ENCODE measurements at regions not wholly inside any gene's neighbourhood (a gene's known extent, or its start where the extent isn't known, plus 50 kb on each side); places are given as distances from the start of the nearest gene placed in this dataset.
A peak's percentile ranks its signal among the peaks of the same experiment; 100 is the strongest.

DNA sequence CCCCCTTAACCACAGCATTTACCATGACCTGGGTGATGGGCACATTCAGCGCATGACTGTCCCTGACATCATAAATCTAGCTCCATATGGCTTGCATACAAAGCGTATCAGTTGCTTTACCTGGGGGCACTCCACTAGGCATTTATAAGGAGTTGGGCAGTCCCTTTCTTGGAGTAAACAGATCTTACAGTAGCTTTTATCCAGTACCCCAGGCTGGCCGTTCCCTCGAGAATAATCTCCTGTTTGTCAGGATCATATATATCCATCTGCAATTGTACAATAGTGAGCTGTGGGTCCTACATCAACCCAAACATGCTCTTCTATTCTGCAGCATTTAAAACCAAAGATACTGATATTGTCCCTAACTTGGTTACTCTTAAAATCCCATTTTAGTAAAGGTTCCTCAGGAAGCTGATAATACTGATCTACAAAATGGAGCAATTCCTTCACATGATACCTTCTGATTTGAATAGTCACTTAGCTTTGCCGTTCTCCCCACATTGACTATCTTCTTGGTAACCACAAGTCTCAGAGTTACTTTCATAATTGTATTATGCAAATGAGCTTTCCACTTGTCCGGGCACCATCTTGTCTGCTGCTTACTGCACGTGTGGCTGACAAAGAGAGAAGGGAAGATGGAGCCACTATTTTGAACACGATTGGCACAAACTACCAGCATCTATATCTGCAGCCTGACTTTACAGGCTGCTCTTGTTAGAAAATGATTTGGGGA lies 205.0 kb downstream of the CWF19L2 start:
- no peak for DNase-seq (ENCODE audit: low read depth in 1 of 2, low spot score in 1 of 2)
- Histone ChIP-seq H3K4me1 (ENCODE audit: low read depth) (no peaks in the 10 kb centered on the region), H3K27me3 (no peaks in the 10 kb centered on the region), H3K36me3 (no peaks in the 10 kb centered on the region), H3K27ac (no peak overlapping the region), H3K9me3 (ENCODE audit: low read depth) (no peaks in the 10 kb centered on the region), H3K4me3 (no peak overlapping the region)
- TF ChIP-seq, protein P1, sequence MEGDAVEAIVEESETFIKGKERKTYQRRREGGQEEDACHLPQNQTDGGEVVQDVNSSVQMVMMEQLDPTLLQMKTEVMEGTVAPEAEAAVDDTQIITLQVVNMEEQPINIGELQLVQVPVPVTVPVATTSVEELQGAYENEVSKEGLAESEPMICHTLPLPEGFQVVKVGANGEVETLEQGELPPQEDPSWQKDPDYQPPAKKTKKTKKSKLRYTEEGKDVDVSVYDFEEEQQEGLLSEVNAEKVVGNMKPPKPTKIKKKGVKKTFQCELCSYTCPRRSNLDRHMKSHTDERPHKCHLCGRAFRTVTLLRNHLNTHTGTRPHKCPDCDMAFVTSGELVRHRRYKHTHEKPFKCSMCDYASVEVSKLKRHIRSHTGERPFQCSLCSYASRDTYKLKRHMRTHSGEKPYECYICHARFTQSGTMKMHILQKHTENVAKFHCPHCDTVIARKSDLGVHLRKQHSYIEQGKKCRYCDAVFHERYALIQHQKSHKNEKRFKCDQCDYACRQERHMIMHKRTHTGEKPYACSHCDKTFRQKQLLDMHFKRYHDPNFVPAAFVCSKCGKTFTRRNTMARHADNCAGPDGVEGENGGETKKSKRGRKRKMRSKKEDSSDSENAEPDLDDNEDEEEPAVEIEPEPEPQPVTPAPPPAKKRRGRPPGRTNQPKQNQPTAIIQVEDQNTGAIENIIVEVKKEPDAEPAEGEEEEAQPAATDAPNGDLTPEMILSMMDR (IDR thresholded peaks at IDR 0.05; ENCODE audit: low read depth, low read length): no peak

GRCh38 chr11:107251298-107251697 lies 206.3 kb downstream of the CWF19L2 start:
- Histone ChIP-seq H3K27me3 (no peaks in the 10 kb centered on the region), H3K4me3 (no peak overlapping the region), H3K9me3 (ENCODE audit: low read depth) (no peaks in the 10 kb centered on the region), H3K27ac (no peak overlapping the region), H3K36me3 (no peaks in the 10 kb centered on the region), H3K4me1 (ENCODE audit: low read depth) (peaks cover 6% of the 10 kb centered on the region)
- TF ChIP-seq, protein P1 (IDR thresholded peaks at IDR 0.05; ENCODE audit: low read depth, low read length): no peak
- DNase-seq (ENCODE audit: low read depth in 1 of 2, low spot score in 1 of 2): no peak

GRCh38 chr11:107250017-107250416 lies 207.6 kb downstream of the CWF19L2 start:
- TF ChIP-seq, protein P1 (IDR thresholded peaks at IDR 0.05; ENCODE audit: low read depth, low read length): no peak
- Histone ChIP-seq H3K4me1 (ENCODE audit: low read depth) (peaks cover 6% of the 10 kb centered on the region), H3K9me3 (ENCODE audit: low read depth) (no peaks in the 10 kb centered on the region), H3K27me3 (no peaks in the 10 kb centered on the region), H3K4me3 (no peak overlapping the region), H3K27ac (no peak overlapping the region), H3K36me3 (no peaks in the 10 kb centered on the region)
- DNase-seq (ENCODE audit: low read depth in 1 of 2, low spot score in 1 of 2): no peak

- H3K27ac ChIP-seq: no peak overlapping the region
- TF ChIP-seq, protein P1 (IDR thresholded peaks at IDR 0.05; ENCODE audit: low read depth, low read length): no peak
- H3K9me3 ChIP-seq (ENCODE audit: low read depth): no peaks in the 10 kb centered on the region
- no peaks in the 10 kb centered on the region for H3K36me3 ChIP-seq
- no peak for DNase-seq (ENCODE audit: low read depth in 1 of 2, low spot score in 1 of 2)
- no peaks in the 10 kb centered on the region for H3K27me3 ChIP-seq
- H3K4me1 ChIP-seq (ENCODE audit: low read depth): peaks cover 6% of the 10 kb centered on the region
- no peak overlapping the region for H3K4me3 ChIP-seq
Measured at GRCh38 chr11:107249054-107249453, 208.6 kb downstream of the CWF19L2 start.

DNA sequence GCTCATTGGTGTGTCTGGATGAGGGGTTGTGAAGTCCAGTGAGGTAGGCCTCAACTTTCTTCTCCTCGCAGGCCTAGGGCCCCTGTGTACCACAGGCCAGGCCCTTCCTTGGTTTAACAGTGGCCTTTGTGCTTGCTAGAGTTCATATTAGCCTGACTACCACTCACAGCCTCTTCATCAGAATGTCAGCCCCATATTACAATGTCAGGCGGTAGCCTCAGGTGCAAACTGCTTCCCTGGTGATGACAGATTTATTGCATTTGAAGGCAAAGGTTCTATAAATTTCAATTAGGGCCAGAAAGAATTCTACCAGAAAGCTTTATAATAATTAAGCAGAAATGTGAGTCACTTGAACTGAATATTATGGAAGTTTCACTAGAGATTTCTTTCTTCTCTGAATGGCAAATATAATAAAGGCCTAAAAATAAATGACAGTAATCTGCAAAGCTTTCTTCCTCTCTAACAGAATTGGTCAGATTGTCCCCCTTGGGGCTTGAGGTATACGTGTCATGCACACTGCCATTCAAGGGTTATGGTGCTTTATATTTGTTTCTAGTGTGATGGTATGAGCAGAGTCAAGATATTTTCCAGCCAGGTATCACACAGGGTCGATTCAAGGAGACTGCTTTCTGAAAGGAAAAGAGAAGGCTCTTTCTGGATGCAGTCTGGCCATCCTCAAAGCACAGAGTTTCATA lies 210.3 kb downstream of the CWF19L2 start:
- TF ChIP-seq, protein P1 (IDR thresholded peaks at IDR 0.05; ENCODE audit: low read depth, low read length): no peak
- peak in 1 of 2 donors; percentile 27 for DNase-seq (ENCODE audit: low read depth in 1 of 2, low spot score in 1 of 2)
- H3K36me3 ChIP-seq: no peaks in the 10 kb centered on the region
- no peaks in the 10 kb centered on the region for H3K9me3 ChIP-seq (ENCODE audit: low read depth)
- H3K27ac ChIP-seq: no peak overlapping the region
- H3K4me3 ChIP-seq: no peak overlapping the region
- no peaks in the 10 kb centered on the region for H3K27me3 ChIP-seq
- peaks cover 6% of the 10 kb centered on the region for H3K4me1 ChIP-seq (ENCODE audit: low read depth)
